Activated naive CD8-positive, alpha-beta T cell treated with anti-CD3 and anti-CD28 coated beads, Interleukin-2, amount 50 U/mL, for 16 hours (primary cell): ENCODE measurements at regions not wholly inside any gene's neighbourhood (a gene's known extent, or its start where the extent isn't known, plus 50 kb on each side); places are given as distances from the start of the nearest gene placed in this dataset.

ENCODE experiments used
- DNase-seq: peaks from one replicate; pipeline ENCODE4 v3.0.0-alpha.2; 2020; ENCODE audit warnings: low read depth, low spot score

DNA sequence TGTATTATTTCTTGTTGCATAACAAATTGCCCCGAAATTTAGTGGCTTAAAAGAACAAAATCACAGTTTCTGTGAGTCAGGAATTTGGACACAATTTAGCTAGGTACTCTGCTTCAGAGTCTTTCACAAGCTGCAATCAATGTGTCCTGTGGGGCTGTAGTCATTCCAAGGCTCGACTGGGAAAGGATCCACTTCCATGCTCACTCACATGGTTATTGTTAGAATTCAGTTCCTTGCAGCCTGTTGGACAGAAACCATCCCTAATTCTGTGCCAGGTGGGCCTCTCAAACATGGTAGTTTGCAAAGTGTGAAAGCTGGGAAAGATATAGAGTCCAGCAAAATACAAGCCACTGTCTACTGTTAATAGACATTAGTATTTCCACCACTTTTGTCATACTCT lies 59.7 kb upstream of the ARID2 start:
- DNase-seq: no peak

GRCh38 chr12:45670346-45671065 lies 59.0 kb upstream of the ARID2 start:
- no peak for DNase-seq

DNA sequence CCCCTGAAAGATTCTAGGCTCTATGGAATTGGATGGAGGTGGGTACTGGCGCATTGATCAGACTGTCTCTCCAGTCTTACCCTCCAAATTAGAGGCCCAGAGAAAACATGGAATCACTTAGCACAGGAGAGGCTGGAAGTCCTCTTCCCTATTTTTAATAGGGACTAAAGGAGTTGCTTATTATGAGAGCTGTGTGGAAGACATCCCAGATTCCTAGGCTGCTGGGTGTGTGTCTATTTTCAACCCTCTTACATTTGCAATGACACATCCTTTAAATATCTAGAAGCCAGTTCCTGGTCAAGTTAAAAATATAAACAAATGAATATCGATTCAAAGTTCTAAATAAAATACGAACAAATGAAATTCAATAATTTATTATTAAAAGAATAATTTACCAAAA lies 58.3 kb upstream of the ARID2 start:
- DNase-seq: no peak

- DNase-seq: no peak
These were observed 55.1 kb upstream of the ARID2 start for GRCh38 chr12:45674181-45674977.

DNA sequence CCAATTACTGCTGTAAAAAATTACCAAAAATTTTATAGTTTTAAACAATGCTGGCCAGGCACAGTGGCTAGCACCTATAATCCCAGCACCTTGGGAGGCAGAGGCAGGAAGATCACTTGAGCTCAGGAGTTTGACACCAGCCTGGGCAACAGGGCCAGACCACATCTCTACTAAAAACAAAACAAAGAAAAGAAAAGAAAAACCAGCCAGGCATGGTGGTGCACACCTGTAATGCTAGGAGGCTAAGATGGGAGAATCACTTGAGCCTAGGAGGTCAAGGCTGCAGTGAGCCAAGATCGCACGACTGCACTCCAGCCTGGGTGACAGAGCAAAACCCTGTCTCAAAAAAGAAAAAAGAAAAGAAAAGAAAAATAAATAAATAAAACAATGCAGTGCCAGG lies 54.0 kb upstream of the ARID2 start:
- no peak for DNase-seq
